K562 (cell line): ENCODE measurements at regions not wholly inside any gene's neighbourhood (a gene's known extent, or its start where the extent isn't known, plus 50 kb on each side); places are given as distances from the start of the nearest gene placed in this dataset.

ENCODE experiments used
- ATAC-seq: fragments of 200-7000 bp; cut with Tn5 transposase; 3 replicates; pipeline ENCODE4 v1.9.1; 2020; ENCODE audit warnings: moderate library complexity
- BruUV-seq: library from RNA; stranded (reverse); fragments of 400-500 nt; replicated peaks from 2 replicates; lab custom pipeline; 2021; lab: Mats Ljungman, UMichigan
- CTCF ChIA-PET: fragments of 300-600 bp; formaldehyde crosslinking; extraction: SDS; loops from one replicate; lab custom pipeline; 2021; ENCODE audit warnings: low intra/inter-chr PET ratio; lab: Yijun Ruan, JAX
- POLR2A ChIA-PET: fragments of 300-600, 350-650 bp; sonication (Branson Sonifier 250); formaldehyde crosslinking; extraction: SDS; loops from one replicate; lab custom pipeline; 2021; ENCODE audit warnings: antibody characterized with exemption, inconsistent platforms; lab: Yijun Ruan, JAX
- DNase-seq, 4 experiments: peaks; one replicate each; pipeline versions ENCODE4 v3.0.0 to v3.0.0-alpha.2; 2011 to 2018; ENCODE audit warnings: low spot score in 3 of 4, mixed read lengths in 3 of 4; ENCODE audit errors: extremely low read depth in 1 of 4
- FAIRE-seq: peaks from 2 replicates; lab custom pipeline; 2011; peaks lifted over from hg19 to GRCh38; lab: Jason Lieb, UNC
- H2AFZ ChIP-seq: 2 replicates; pipeline ENCODE4 v1.6.0; 2011; ENCODE audit warnings: low read depth, low read length, control low read depth, inconsistent platforms
- H3K27ac ChIP-seq: fragments of 200-600 bp; 3 replicates; pipeline ENCODE4 v1.8.0; 2011; ENCODE audit warnings: low read depth, mild to moderate bottlenecking, control low read depth, inconsistent platforms, low read length, moderate library complexity, mixed read lengths; ENCODE audit errors: extremely low read depth
- H3K27me3 ChIP-seq, 2 experiments: fragments of 300-600 bp in 1 of 2; 2 replicates in 1 of 2; 3 replicates in 1 of 2; pipeline versions ENCODE4 v1.6.0 to v1.8.0; 2011; ENCODE audit warnings: inconsistent platforms in 2 of 2, low read length in 2 of 2, mild to moderate bottlenecking in 1 of 2, mixed read lengths in 1 of 2, moderate library complexity in 1 of 2; ENCODE audit not compliant: control insufficient read depth in 2 of 2, insufficient read depth in 2 of 2
- H3K36me3 ChIP-seq: fragments of 300-600 bp; 3 replicates; pipeline ENCODE4 v1.8.0; 2011; ENCODE audit warnings: mild to moderate bottlenecking, low read length, inconsistent platforms; ENCODE audit not compliant: control insufficient read depth, insufficient read depth
- H3K4me1 ChIP-seq, 2 experiments: fragments of 200-600 bp in 1 of 2; replicated peaks in 1 of 2; 2 replicates in 1 of 2; 3 replicates in 1 of 2; pipeline versions ENCODE4 v1.5.1 to v1.8.0; 2011; ENCODE audit warnings: inconsistent platforms in 2 of 2, low read length in 2 of 2, mild to moderate bottlenecking in 1 of 2, mixed read lengths in 1 of 2, moderate library complexity in 1 of 2; ENCODE audit not compliant: control insufficient read depth in 2 of 2, insufficient read depth in 2 of 2
- H3K4me2 ChIP-seq: 2 replicates; pipeline ENCODE4 v1.6.1; 2011; ENCODE audit warnings: low read length, control low read depth, inconsistent platforms, mixed read lengths; ENCODE audit not compliant: insufficient read depth
- H3K4me3 ChIP-seq: fragments of 200-600 bp; sonication (generic), shearing (Covaris generic); 2 replicates; pipeline ENCODE4 v1.5.1; 2016; ENCODE audit warnings: control low read depth, inconsistent platforms
- H3K79me2 ChIP-seq: fragments of 200-600 bp; 3 replicates; pipeline ENCODE4 v1.8.0; 2011; ENCODE audit warnings: low read length, inconsistent platforms; ENCODE audit not compliant: control insufficient read depth, insufficient read depth
- H3K9ac ChIP-seq, 2 experiments: 2 replicates each; pipeline versions ENCODE4 v1.6.0 to v1.6.1; 2011; ENCODE audit warnings: low read depth in 2 of 2, low read length in 2 of 2, control low read depth in 1 of 2, inconsistent platforms in 1 of 2, mild to moderate bottlenecking in 1 of 2, mixed read lengths in 1 of 2; ENCODE audit not compliant: insufficient read depth in 1 of 2
- H3K9me1 ChIP-seq: one replicate; pipeline ENCODE4 v1.6.0; 2011; ENCODE audit warnings: inconsistent platforms, mild to moderate bottlenecking, low read length, moderate library complexity; ENCODE audit not compliant: control insufficient read depth, insufficient read depth
- H3K9me3 ChIP-seq: replicated peaks from 2 replicates; pipeline ENCODE4 v1.5.1; 2011; ENCODE audit warnings: low read depth, low read length, inconsistent platforms; ENCODE audit not compliant: control insufficient read depth, insufficient read depth
- H4K20me1 ChIP-seq: replicated peaks from 2 replicates; pipeline ENCODE4 v1.6.1; 2011; ENCODE audit warnings: low read length, inconsistent platforms, mixed read lengths; ENCODE audit not compliant: control insufficient read depth, insufficient read depth
- GABPA ChIP-seq: fragments of 200-800 bp; sonication (Bioruptor generic); conservative IDR thresholded peaks from 2 replicates; pipeline ENCODE4 v1.6.1; 2016; ENCODE audit warnings: low read depth, missing genetic modification characterization, missing compliant biosample characterization
- NUFIP1 ChIP-seq: fragments of 450-650 bp; IDR thresholded peaks from 2 replicates; pipeline ENCODE4 v1.6.1; 2018; ENCODE audit not compliant: partially characterized antibody
- SAFB ChIP-seq: fragments of 200-400 bp; formaldehyde crosslinking; IDR thresholded peaks from 2 replicates; pipeline ENCODE4 v1.6.1; 2017; ENCODE audit warnings: low read depth, low read length, borderline replicate concordance
- SP2 ChIP-seq: IDR thresholded peaks from 2 replicates; pipeline ENCODE4 v1.6.1; 2011; ENCODE audit warnings: mild to moderate bottlenecking, low read depth, low read length, moderate library complexity; ENCODE audit not compliant: poor library complexity, severe bottlenecking; ENCODE audit errors: extremely low read depth
- WGBS: fragments of 100-300 bp; shearing (Covaris generic); methylation state at CpG from one replicate; pipeline ENCODE4 v1.1.6; 2016; ENCODE audit warnings: low coverage, mixed read lengths; ENCODE audit not compliant: insufficient coverage; ENCODE audit errors: missing lambda C conversion rate; 5-methylcytosine and 5-hydroxymethylcytosine counted together
- in situ Hi-C: fragments of 300-500 bp; cut with MboI; formaldehyde crosslinking; loops from 4 replicates; pipeline ENCODE4 v1.15.0; 2018; ENCODE audit warnings: inconsistent platforms, mixed read lengths
- intact Hi-C: fragments of 100-400 bp; cut with micrococcal nuclease; formaldehyde crosslinking; loops from 2 replicates; pipeline ENCODE4 v1.14.2; 2022
- TF ChIP-seq, protein P1 (sequence below): fragments of 250-450 bp; sonication (Bioruptor Pico); IDR thresholded peaks from 2 replicates; pipeline ENCODE4 v1.9.0; 2021; ENCODE audit warnings: mild to moderate bottlenecking
- TF ChIP-seq, protein P2 (sequence below): fragments of 450-650 bp; formaldehyde crosslinking; IDR thresholded peaks from 2 replicates; pipeline ENCODE4 v1.4.0; 2020; ENCODE audit warnings: mild to moderate bottlenecking, moderate library complexity

GRCh38 chr22:49053578-49053977 lies 774.1 kb downstream of the BRD1 start:
- Histone ChIP-seq H3K27me3 (peaks cover 2 to 18% of the 10 kb centered on the region in 2 experiments; a peak in 3 of 5 replicates), H3K4me3 (no peak overlapping the region), H2AFZ (no peak overlapping the region), H4K20me1 (no peaks in the 10 kb centered on the region), H3K9ac (no peak overlapping the region), H3K79me2 (no peaks in the 10 kb centered on the region), H3K4me2 (no peak overlapping the region), H3K9me3 (no peaks in the 10 kb centered on the region), H3K4me1 (peaks cover 0 to 9% of the 10 kb centered on the region in 2 experiments; a peak in 2 of 5 replicates), H3K27ac (no peak overlapping the region), H3K36me3 (no peaks in the 10 kb centered on the region), H3K9me1 (no peaks in the 10 kb centered on the region)
- no peak for FAIRE-seq
- POLR2A ChIA-PET: no interaction called here
- intact Hi-C loops: no loop called here
- 13% methylated on average over 3 of the region's 3 CpGs for WGBS
- no peak for ATAC-seq
- no TSS peak for BruUV-seq
- TF ChIP-seq, protein P1, sequence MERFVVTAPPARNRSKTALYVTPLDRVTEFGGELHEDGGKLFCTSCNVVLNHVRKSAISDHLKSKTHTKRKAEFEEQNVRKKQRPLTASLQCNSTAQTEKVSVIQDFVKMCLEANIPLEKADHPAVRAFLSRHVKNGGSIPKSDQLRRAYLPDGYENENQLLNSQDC (CRISPR knock-in tag): no peak
- TF ChIP-seq SP2 (no peak), NUFIP1 (no peak)
- CTCF ChIA-PET: no interaction called here
- in situ Hi-C loops: no loop called here
- no peak for DNase-seq

- intact Hi-C loops: no loop called here
- H3K9me3 ChIP-seq: no peaks in the 10 kb centered on the region
- H2AFZ ChIP-seq: peak overlapping the region; percentile 38
- in situ Hi-C loops: no loop called here
- H3K4me1 ChIP-seq: peaks cover 0 to 9% of the 10 kb centered on the region in 2 experiments; a peak in 2 of 5 replicates
- 39% methylated on average over 11 of the region's 12 CpGs for WGBS
- FAIRE-seq (no peak), ATAC-seq (no peak), DNase-seq (no peak)
- no peak overlapping the region for H3K27ac ChIP-seq
- ChIA-PET CTCF (no interaction called here), POLR2A (no interaction called here)
- no peaks in the 10 kb centered on the region for H4K20me1 ChIP-seq
- H3K9me1 ChIP-seq: no peaks in the 10 kb centered on the region
- peak overlapping the region; percentile 6; the same call in 1 of the 2 replicates for H3K4me3 ChIP-seq
- H3K27me3 ChIP-seq: peaks cover 2 to 20% of the 10 kb centered on the region in 2 experiments; a peak in 3 of 5 replicates
- 0 out of 2 replicates have a peak, but pooled peaks have one; percentile 1 for TF ChIP-seq GABPA (tag)
- TF ChIP-seq, protein P2, sequence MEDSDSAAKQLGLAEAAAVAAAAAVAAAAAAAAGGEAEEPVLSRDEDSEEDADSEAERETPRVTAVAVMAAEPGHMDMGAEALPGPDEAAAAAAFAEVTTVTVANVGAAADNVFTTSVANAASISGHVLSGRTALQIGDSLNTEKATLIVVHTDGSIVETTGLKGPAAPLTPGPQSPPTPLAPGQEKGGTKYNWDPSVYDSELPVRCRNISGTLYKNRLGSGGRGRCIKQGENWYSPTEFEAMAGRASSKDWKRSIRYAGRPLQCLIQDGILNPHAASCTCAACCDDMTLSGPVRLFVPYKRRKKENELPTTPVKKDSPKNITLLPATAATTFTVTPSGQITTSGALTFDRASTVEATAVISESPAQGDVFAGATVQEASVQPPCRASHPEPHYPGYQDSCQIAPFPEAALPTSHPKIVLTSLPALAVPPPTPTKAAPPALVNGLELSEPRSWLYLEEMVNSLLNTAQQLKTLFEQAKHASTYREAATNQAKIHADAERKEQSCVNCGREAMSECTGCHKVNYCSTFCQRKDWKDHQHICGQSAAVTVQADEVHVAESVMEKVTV (CRISPR knock-in tag): no peak
- no peak for TF ChIP-seq SAFB
- H3K4me2 ChIP-seq: 0 out of 2 replicates have a peak overlapping the region, but pooled peaks have one; percentile 25
- BruUV-seq: no TSS peak
- no peak overlapping the region for H3K9ac ChIP-seq
- no peaks in the 10 kb centered on the region for H3K36me3 ChIP-seq
- H3K79me2 ChIP-seq: no peaks in the 10 kb centered on the region
Measured at GRCh38 chr22:49052560-49052959, 775.1 kb downstream of the BRD1 start.
